ENCODE measurements at regions not wholly inside any gene's neighbourhood (a gene's known extent, or its start where the extent isn't known, plus 50 kb on each side); places are given as distances from the start of the nearest gene placed in this dataset.

- Mint-ChIP-seq H3K4me3 (no peak overlapping the region), H3K27me3 (no peaks in the 10 kb centered on the region), H3K4me1 (ENCODE audit: low read depth) (no peaks in the 10 kb centered on the region), H3K36me3 (ENCODE audit: low read depth) (no peaks in the 10 kb centered on the region), H3K27ac (no peak overlapping the region), H3K9me3 (no peaks in the 10 kb centered on the region)
- intact Hi-C loops (cut with DNase I, micrococcal nuclease), result no loop called here
- H3K27me3 ChIP-seq (ENCODE audit: control insufficient read depth in 1 of 2, insufficient read depth in 2 of 2, low read length in 2 of 2), result no peaks in the 10 kb centered on the region
- no peak for ATAC-seq (ENCODE audit: poor library complexity)
- H3K9me3 ChIP-seq (ENCODE audit: control insufficient read depth in 1 of 2, insufficient read depth in 1 of 2, low read length in 2 of 2), result no peaks in the 10 kb centered on the region
- TF ChIP-seq, protein P1, sequence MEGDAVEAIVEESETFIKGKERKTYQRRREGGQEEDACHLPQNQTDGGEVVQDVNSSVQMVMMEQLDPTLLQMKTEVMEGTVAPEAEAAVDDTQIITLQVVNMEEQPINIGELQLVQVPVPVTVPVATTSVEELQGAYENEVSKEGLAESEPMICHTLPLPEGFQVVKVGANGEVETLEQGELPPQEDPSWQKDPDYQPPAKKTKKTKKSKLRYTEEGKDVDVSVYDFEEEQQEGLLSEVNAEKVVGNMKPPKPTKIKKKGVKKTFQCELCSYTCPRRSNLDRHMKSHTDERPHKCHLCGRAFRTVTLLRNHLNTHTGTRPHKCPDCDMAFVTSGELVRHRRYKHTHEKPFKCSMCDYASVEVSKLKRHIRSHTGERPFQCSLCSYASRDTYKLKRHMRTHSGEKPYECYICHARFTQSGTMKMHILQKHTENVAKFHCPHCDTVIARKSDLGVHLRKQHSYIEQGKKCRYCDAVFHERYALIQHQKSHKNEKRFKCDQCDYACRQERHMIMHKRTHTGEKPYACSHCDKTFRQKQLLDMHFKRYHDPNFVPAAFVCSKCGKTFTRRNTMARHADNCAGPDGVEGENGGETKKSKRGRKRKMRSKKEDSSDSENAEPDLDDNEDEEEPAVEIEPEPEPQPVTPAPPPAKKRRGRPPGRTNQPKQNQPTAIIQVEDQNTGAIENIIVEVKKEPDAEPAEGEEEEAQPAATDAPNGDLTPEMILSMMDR (IDR thresholded peaks at IDR 0.05), result no peak
- no peaks in the 10 kb centered on the region for H3K36me3 ChIP-seq (ENCODE audit: insufficient read depth, low read length)
- no peak overlapping the region for H3K4me3 ChIP-seq (ENCODE audit: low read length)
- no peak overlapping the region for H3K27ac ChIP-seq (ENCODE audit: low read depth in 1 of 2, low read length in 2 of 2)
- no peaks in the 10 kb centered on the region for H3K4me1 ChIP-seq (ENCODE audit: insufficient read depth, low read length)
- DNase-seq, result no peak
- ChIA-PET CTCF (no interaction called here), POLR2A (no interaction called here)
Measured at GRCh38 chr2:138122891-138123290, 158.6 kb downstream of the HNMT start.

GRCh38 chr2:138123741-138124140, 159.5 kb downstream of the HNMT start:
- Mint-ChIP-seq H3K27me3 (no peaks in the 10 kb centered on the region), H3K9me3 (no peaks in the 10 kb centered on the region), H3K4me3 (no peak overlapping the region), H3K4me1 (ENCODE audit: low read depth) (no peaks in the 10 kb centered on the region), H3K36me3 (ENCODE audit: low read depth) (no peaks in the 10 kb centered on the region), H3K27ac (no peak overlapping the region)
- intact Hi-C loops (cut with DNase I, micrococcal nuclease), result no loop called here
- Histone ChIP-seq H3K4me1 (ENCODE audit: insufficient read depth, low read length) (no peaks in the 10 kb centered on the region), H3K36me3 (ENCODE audit: insufficient read depth, low read length) (no peaks in the 10 kb centered on the region), H3K9me3 (ENCODE audit: control insufficient read depth in 1 of 2, insufficient read depth in 1 of 2, low read length in 2 of 2) (no peaks in the 10 kb centered on the region), H3K4me3 (ENCODE audit: low read length) (no peak overlapping the region), H3K27me3 (ENCODE audit: control insufficient read depth in 1 of 2, insufficient read depth in 2 of 2, low read length in 2 of 2) (no peaks in the 10 kb centered on the region), H3K27ac (ENCODE audit: low read depth in 1 of 2, low read length in 2 of 2) (no peak overlapping the region)
- CTCF ChIA-PET, result no interaction called here
- TF ChIP-seq, protein P1 (IDR thresholded peaks at IDR 0.05), result no peak
- DNase-seq, result no peak
- POLR2A ChIA-PET, result no interaction called here
- no peak for ATAC-seq (ENCODE audit: poor library complexity)

- no peak for DNase-seq
- ChIA-PET POLR2A (no interaction called here), CTCF (no interaction called here)
- Mint-ChIP-seq H3K4me3 (no peak overlapping the region), H3K27ac (no peak overlapping the region), H3K36me3 (ENCODE audit: low read depth) (no peaks in the 10 kb centered on the region), H3K27me3 (no peaks in the 10 kb centered on the region), H3K9me3 (no peaks in the 10 kb centered on the region), H3K4me1 (ENCODE audit: low read depth) (no peaks in the 10 kb centered on the region)
- H3K4me1 ChIP-seq (ENCODE audit: insufficient read depth, low read length), result no peaks in the 10 kb centered on the region
- no peaks in the 10 kb centered on the region for H3K9me3 ChIP-seq (ENCODE audit: control insufficient read depth in 1 of 2, insufficient read depth in 1 of 2, low read length in 2 of 2)
- TF ChIP-seq, protein P1 (IDR thresholded peaks at IDR 0.05), result no peak
- H3K27ac ChIP-seq (ENCODE audit: low read depth in 1 of 2, low read length in 2 of 2), result no peak overlapping the region
- no peaks in the 10 kb centered on the region for H3K27me3 ChIP-seq (ENCODE audit: control insufficient read depth in 1 of 2, insufficient read depth in 2 of 2, low read length in 2 of 2)
- H3K4me3 ChIP-seq (ENCODE audit: low read length), result no peak overlapping the region
- H3K36me3 ChIP-seq (ENCODE audit: insufficient read depth, low read length), result no peaks in the 10 kb centered on the region
- ATAC-seq (ENCODE audit: poor library complexity), result no peak
- intact Hi-C loops (cut with DNase I, micrococcal nuclease), result no loop called here
Measured at GRCh38 chr2:138124521-138124920, 160.2 kb downstream of the HNMT start.

Data from CD4-positive, alpha-beta T cell (primary cell).